NCI-H146 (cell line): ENCODE measurements at regions not wholly inside any gene's neighbourhood (a gene's known extent, or its start where the extent isn't known, plus 50 kb on each side); places are given as distances from the start of the nearest gene placed in this dataset.
"Not testable (repeated sequence)": the region's sequence is repeated elsewhere in the genome, so short reads cannot be mapped to it uniquely, and the experiment has no call there.

ENCODE experiments used
- DNase-seq: peaks from one replicate; lab custom pipeline; 2025; lab: John Stamatoyannopoulos, UW

DNA sequence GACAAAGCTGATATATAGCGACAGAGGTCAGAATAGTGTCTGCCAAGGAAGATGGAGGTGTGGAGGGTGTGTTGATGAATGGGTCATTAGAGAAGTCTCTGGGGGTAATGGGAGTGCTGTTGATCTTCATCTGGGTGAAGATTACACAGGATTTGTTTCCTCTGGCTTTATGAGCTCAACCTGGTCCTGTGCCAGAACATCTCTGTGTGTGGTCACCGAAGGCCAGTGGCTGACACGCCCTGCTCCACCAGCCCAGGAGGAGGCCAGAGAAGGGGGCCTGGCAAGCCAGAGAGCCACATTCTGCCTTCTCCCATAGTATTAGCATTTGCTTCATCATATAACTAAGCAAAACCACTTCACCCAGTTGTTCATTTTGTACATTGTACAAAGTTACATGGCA, 121.1 kb downstream of the ZNF621 start:
- no peak for DNase-seq

DNA sequence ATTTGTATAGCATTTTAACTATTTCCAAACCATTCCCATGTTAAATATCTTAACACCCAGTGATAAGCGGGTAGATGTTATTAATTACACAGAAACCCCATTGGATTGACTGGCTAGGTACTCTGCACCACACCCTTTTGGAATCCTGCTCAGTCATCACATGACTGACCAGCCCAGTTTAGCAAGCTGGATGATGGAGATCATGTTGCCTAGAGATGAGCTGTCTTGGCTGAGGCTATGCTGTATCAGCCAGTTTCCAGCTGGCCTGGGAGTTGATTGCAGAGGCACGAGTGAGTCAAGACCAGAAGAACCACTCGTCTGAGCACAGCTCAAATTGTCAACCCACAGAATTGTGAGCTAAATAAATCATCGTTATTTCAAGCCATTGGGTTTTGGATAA, 124.6 kb downstream of the ZNF621 start:
- DNase-seq, result no peak

DNA sequence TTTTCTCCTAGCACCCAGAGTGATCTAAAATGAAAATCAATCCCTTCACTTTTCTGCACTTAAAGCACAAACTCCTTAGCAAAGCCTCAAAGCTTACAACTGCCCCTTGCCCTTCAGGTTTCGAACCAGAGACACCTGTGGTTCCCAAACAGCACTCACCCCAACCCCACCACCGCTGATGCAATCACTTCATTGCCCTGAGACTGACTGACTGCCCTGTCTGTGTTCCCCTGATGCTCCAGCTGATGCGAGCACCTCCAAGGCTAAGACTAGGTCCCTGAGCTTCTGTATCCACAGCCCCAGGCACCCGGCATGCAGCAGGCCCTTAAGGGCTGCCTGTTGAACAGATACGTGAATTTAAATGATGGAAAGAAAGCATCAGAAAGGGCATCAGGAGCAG, 127.3 kb downstream of the ZNF621 start:
- DNase-seq, result no peak

DNA sequence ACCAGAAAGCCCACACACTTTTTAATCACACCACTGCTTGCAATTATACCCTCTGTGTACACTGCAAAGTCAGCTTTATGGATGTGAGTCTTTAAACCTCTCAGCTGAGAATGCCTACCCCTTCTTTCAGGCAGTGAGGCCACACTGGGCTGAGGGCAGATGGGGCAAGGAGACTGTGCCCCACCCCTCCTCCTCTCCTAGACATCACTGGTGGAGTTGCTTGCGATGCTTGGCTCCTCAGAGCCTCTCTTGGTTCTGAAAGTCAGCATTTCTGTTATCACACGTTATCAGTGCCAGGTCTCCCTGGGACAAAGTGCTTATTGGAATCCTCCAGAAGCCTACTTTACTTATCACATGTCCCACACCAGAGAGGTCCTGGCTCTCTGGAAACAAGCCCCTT, 128.2 kb downstream of the ZNF621 start:
- DNase-seq, result no peak

DNA sequence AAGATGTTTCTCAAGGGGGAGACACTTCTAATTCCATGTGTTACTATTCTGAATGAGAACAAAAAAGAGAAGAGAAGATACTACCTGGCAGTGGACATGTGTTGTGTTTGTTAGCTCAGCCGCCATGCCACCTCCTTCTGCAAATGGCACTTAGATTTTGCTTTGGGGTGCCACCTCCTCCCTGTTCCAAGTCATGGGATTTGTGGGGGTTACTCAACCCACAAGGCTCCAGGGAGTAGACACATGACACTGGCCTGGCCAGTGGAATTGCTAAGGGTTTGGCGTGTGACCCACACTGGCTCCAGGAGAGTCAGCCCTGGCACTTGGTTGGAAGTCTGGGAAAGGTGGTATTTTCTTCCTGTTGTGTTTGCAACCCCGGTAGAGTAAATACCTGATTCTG, 129.1 kb downstream of the ZNF621 start:
- no peak for DNase-seq

DNA sequence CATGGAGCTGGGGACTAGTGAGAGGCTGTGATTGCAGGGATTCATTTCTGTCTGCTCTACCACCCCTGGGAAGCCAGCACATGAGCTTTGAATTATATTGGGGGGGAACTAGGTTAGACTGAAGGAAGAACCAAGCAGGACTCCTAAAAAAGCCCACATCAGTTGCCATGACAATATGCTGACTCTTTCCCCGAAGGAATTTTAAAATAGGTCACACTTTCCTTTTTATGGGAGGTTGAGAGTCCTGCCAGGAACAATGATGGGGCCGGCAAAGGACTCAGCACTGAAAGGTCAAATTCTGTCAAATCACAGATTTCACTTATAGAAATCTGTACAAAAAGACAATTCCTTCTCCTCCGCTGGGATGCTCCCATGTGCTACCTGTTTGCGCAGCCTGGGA, 130.8 kb downstream of the ZNF621 start:
- no peak for DNase-seq

DNA sequence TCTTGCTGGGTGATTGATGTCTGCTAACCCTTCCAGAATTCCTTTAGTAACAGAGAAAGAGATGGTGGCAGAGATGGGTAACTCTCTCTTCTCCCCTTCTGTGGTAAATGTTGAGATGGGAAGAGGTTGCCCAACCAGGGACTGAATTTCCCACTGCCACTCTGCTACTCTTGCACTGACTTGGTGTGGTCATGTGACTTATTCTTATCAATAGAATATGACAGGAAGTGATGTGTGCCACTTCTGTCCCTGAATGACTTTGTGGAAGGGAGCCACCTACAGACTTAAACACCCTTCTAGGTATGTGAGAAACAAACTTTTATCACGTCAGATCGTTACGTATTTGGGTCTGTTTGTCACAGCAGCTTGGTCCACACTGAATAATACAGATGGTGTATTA, 132.9 kb downstream of the ZNF621 start:
- DNase-seq, result no peak

DNA sequence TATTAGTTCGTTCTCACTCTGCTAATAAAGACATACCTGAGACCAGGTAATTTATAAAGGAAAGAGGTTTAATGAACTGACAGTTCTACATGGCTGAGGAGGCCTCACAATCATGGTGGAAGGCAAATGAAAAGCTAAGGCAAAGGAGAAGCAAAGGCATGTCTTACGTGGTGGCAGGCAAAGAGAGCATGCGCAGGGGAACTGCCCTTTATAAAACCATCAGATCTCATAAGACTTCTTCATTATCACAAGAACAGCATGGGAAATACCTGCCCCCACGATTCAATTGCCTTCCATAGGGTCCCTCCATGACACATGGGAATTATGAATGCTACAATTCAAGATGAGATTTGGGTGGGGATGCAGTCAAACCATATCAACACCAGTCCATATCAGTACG, 133.5 kb downstream of the ZNF621 start:
- no peak for DNase-seq

DNA sequence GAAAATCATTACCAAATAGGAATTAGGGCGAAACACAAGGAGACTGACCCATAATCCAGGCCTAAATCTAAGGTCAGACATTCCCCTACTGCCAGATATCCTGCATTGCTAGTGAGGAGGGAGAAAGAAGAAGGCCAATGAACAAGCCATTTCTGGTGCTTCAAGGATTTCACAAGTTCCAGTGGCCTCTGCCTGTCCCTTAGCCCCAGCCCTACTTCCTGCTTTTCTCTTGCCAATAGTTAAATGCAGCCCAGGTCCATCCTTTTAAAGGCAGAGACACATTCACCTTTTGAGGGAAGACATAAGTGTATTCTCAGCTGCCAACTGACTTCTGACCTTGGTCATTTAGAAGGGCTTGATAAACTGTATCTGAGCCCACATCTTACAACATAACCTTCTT, 135.8 kb downstream of the ZNF621 start:
- DNase-seq, result no peak

DNA sequence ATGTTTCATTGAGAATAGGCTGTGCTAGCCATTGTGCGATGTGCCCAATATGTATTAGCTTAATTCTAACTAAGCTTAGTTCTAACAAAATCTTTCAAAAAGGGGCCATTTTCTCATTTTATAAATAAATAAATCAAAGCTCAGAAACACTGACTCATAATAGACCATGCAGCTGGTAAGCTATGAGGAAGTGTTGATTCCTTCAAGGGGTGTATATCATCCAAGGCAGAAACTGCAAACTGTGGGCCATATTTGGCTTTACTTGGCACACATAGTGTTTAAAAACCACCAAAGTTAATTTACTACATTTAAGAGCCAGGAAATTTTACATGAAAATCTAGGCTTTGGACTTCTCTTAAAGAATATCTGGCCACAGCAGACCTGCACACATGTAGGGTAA, 136.5 kb downstream of the ZNF621 start:
- DNase-seq, result no peak

DNA sequence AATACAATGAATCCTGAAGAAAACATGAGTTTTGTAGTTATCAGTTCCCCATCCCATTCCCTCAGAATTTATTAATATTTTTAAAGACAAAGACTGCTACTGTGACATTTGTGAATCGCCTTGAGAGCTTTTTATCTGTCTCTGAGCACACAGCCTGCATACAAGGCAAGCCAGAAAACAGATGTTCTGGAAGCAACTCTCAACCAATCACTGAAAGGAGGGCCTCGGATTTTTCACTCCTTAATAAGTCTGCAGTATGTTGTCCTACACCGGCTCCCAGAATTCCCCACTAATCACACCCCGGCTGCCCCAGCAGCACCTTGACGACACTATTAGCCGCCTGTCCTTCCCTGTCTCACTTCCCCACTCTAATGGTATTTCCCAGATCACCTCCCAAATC, 138.5 kb downstream of the ZNF621 start:
- DNase-seq, result no peak

DNA sequence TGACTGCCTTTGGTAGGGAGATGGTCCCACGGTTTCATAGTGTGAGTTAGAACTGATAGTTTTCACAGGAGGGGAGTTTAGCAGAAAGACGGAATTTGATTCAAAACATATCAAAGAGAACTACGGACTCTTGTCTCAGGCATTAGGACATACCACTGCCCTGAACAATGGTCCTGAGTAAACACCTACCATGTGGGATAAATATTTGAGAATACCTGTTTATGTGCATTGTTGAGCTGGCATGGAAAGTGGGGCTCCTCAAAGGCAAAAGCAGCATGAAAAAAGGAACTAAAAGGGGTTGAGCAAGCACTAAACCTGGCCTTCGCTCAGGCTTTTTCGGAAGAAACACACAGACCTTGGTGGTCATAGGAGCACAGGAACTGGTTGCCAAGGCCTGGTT, 144.4 kb downstream of the ZNF621 start:
- DNase-seq, result no peak

DNA sequence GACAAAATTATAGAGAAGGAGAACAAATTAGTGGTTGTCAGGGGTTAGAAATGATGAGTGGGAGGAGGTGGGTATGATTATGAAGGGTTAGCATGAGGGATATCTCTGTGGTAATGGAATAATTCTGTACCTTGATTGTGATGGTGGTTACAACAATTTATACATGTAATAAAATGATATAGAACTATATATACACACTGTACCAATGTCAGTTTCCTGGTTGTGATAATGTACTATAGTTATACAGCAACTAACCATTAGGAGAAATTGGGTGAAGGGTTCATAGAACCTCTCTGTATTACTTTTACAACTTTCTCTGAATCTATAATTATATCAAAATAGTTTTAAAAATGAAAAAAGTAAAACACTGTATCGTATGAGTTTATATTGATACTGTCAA, 148.1 kb downstream of the ZNF621 start:
- no peak for DNase-seq

DNA sequence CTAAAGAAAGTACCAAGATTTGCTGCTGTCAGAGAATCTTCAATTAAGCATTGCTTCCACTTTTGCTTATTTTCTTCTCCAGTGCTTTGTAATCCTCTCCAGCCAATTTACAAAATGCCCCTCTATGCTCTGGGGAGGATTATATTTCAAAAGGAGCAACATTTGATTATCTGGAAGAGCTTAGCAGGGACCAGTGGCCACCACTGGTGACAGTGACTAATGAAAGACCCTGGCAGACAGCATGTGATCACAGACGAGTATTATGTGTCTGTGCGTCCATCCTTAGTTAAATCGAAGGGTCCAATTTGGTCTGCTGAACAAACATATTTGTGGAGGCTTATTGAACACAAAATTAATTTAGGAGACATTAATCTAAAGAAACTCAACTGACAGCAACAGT, 152.6 kb downstream of the ZNF621 start:
- no peak for DNase-seq

DNA sequence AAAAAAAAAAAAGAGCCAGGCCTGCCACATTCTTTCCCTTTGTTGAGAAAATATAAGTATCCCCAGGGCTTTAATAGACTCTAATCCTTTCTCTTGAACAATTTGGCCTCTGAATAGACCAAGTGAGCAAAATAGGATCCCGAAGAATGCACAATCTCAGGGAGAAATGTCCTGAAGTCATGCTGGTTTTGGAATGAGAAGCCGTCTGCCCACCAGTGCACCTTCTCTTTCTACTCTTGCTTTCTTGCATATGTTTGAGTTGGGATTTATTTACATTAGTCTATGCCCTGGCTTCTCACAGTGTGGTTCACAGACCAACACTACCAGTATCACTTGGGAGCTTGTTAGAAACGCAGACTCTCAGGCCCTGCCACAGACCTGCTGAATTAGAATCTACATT, 153.0 kb downstream of the ZNF621 start:
- DNase-seq, result no peak

DNA sequence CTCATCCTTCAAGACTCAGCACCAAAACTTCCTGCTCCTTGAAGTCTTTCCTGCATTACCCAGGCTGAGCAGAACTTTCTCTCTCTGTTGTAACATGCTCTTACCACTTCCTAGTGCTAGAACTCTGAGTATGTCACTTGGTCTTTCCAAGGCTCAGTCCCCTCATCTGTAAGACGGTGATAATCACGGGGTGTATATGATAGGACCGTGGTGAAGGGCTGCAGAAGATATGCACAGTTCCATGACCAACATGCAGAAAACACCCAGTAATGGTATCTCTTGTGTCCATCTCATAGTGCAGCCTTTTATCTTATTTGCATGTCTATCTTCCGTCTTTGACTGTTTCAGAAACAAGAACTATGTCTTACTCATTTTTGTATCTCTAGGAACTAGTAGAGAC, 154.5 kb downstream of the ZNF621 start:
- DNase-seq, result no peak

DNA sequence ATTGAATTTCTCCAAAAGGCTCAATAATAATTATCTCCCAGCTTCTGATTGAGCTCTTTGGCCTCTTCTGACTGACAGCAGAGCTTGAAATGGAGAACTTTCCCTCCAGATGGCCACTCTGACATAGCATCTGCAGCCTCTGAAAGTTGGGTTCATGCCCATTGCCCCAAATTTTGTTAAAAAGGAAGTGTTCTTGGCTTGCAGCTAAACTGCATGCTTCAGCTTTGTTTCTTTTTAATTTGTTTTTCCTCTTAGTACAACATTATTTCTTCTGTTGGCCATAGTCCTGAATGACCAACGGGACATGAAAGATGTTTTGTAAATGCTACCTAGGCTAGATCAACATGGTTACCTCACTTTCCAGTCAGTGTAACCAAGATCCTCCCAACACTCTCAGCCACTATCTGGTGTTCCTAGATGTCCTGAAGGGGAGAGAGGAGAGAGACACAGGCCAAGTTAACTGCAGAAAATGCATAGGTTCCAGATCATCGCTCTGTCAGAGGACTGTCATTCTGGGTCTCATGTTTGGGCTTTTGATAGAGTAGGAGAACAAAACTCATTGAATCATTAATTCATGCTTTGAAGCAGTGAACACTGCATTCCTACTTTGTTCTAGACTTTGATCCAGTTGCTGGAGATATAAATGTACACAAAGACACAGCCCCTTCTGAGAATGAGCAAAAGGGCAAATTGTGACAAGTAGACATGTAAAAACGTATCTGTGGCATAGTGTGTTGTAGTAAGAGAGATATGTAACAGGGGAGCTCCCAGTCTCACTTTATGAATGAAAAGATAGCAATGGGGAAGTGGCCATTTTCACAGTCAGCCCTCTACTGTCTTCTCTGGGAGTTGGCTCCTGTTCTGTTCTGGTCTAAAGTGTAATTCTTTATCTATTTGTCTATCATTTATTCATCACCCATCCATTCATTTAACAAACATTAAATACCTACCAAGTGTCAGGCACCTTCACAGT, 156.2 kb downstream of the ZNF621 start:
- no peak for DNase-seq

DNA sequence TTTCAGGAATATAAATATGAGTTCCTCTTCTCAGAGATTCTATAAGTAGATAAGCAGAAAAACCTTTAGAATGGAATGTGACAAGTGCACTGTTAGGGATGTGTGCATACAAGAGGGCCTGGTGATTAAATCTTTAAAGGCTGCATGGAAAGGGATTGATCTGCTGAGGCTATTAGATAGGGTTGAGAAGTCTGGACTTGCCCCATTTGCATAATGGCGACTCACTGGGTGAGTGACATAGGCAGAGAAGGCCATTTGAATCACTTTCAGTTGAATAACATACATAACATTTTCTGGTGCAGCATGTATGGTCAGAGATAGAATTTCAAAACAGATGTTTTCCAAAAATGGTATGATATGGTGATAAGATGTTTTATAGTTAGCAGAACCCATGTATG, 156.9 kb downstream of the ZNF621 start:
- no peak for DNase-seq

DNA sequence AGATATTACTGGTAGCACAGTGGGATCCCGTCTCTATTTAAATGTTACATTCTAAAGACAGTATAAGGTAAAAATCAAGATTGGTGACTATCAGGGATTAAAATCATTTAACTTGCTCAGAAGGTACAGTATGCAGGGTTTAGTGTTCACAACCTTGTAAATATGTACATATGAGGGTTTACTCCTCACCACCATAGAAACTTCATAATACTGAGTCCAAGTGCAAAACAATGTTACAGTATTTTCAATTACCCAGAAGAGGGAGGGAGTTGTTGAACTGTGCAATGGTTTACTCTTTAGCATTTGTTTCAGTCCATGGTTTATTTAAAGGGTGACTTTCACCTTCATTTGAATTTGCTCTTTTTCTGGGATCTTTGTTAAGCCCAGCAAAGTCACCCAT, 165.1 kb downstream of the ZNF621 start:
- DNase-seq, result no peak

DNA sequence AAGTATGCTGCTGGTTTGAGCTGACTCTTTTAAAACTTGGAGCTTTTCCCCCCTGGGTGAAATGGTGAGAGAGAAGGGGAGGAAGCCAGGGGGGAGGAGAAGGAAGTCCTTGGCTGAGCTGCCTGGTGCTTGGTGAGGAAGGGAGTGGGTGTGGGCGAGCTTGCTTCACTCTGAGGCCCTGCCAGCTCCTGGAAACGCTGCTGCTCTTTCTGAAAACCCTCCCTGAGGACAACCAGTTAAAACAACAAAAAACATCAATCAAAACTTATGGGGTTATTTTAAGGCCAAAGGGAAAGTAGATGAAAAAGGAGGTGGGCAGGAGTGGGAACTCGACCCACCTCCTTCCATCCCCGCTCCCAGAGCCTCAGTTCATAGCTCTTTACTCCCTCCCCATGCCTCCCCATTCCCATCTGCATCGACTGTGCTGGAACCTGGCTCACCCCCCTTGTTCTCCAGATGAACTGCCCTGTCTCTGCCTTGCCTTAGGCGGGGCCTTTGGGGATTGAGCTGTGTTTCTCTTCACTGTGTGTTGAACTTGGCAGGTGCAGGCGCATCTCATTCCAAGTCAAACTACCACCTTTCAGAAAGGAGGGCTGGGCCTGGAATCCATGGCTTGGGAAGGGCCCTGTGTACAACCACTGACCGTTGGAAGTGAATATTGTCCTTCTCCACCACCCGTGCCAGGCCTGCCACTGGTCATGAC, 166.1 kb downstream of the ZNF621 start:
- DNase-seq, result no peak

DNA sequence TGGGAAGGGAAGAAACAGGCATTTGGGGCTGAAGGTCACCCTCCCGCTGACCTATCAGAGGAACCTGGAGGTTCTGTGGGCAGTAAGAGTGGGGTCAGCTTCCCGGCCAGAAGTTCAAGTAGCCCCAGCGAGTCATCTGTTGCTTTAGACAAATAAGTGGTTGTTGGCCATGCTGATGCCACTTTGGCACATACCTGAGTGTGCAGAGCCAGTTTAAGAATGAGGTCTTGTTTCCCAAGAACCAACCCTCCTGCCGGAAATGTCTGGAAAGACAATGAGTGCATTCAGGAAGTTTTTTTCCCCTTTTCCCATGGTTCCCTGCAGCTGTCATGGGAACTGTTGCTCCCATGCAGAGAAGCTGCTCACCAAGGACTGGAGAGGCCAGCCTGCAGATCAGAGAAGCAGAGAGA, 166.7 kb downstream of the ZNF621 start:
- no peak for DNase-seq

DNA sequence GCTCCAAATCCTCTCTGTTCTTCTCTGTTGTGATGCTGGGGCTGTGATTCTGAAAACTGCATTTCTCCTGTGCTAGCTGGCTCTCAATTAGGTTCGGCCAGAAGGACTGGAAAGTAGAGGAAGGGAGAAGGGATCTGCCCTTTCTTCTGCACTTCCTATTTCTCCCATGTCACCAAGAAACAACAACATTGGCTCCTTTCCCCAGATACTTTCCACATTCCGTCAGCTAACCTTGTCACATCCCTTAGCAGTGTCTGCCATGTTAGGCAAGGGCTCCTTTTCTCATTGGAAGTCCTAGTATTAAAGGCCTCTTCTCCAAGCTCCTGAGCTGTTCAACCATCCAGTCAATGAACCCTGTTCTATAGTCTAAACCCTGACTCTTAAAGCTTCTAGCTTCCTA, 171.1 kb downstream of the ZNF621 start:
- DNase-seq, result no peak

DNA sequence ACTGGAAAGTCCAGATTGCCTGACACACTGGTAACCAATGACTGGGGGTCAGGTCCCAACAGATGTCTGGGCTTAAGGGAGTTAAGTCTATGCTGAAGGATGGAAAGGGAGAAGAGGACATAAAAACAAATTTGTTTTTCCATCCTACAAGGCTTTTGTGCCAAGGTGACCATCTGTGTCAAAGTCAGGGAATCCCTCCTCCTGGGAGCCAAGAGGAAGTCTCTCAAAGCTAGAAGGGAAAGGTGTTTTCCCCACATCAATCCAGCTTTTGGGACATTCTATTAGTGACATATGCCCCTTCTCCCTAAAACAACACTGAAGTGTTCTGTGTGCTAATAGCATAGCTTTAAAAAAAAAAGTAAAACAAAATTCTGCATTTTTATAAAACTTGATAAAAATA, 173.9 kb downstream of the ZNF621 start:
- DNase-seq, result not testable (repeated sequence)
